Prostate gland (tissue), 2 donors: ENCODE measurements at regions not wholly inside any gene's neighbourhood (a gene's known extent, or its start where the extent isn't known, plus 50 kb on each side); places are given as distances from the start of the nearest gene placed in this dataset.
"Not testable (repeated sequence)": the region's sequence is repeated elsewhere in the genome, so short reads cannot be mapped to it uniquely, and the experiment has no call there.

ENCODE experiments used
- POLR2A ChIP-seq: fragments of 450-650 bp; IDR thresholded peaks from one replicate; pipeline ENCODE4 v1.6.1; 2016; ENCODE audit warnings: antibody characterized with exemption, mild to moderate bottlenecking
- POLR2AphosphoS5 ChIP-seq: sonication (generic); formaldehyde crosslinking; IDR thresholded peaks from one replicate; pipeline ENCODE4 v1.6.1; 2017; ENCODE audit warnings: antibody characterized with exemption
- TF ChIP-seq, protein P1 (sequence below), 4 experiments: fragments of 200-600 bp in 2 of 4; fragments of 450-650 bp in 2 of 4; sonication (generic) in 2 of 4; IDR thresholded peaks; 1 replicate in 3 of 4; 2 replicates in 1 of 4; pipeline ENCODE4 v1.5.1; 2016 to 2019; ENCODE audit warnings: antibody characterized with exemption in 4 of 4, mild to moderate bottlenecking in 2 of 4, moderate library complexity in 2 of 4

DNA sequence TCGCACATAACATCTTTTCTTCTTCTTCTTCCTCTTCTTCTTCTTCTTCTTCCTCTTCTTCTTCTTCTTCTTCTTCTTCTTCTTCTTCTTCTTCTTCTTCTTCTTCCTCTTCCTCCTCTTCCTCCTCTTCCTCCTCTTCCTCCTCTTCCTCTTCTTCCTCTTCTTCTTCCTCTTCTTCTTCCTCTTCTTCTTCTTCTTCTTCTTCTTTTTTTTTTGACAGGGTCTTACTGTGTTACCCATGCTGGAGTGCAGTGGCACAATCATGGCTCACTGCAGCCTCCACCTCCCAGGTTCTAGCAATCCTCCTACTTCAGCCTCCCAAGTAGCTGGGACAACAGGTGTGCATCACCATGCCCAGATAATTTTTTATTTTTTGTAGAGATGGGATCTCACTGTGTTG lies 151.0 kb upstream of the HS3ST2 start:
- not testable (repeated sequence) for TF ChIP-seq POLR2AphosphoS5, POLR2A
- TF ChIP-seq, protein P1, sequence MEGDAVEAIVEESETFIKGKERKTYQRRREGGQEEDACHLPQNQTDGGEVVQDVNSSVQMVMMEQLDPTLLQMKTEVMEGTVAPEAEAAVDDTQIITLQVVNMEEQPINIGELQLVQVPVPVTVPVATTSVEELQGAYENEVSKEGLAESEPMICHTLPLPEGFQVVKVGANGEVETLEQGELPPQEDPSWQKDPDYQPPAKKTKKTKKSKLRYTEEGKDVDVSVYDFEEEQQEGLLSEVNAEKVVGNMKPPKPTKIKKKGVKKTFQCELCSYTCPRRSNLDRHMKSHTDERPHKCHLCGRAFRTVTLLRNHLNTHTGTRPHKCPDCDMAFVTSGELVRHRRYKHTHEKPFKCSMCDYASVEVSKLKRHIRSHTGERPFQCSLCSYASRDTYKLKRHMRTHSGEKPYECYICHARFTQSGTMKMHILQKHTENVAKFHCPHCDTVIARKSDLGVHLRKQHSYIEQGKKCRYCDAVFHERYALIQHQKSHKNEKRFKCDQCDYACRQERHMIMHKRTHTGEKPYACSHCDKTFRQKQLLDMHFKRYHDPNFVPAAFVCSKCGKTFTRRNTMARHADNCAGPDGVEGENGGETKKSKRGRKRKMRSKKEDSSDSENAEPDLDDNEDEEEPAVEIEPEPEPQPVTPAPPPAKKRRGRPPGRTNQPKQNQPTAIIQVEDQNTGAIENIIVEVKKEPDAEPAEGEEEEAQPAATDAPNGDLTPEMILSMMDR (IDR thresholded peaks at IDR 0.05): not testable (repeated sequence)
